ENCODE measurements at regions not wholly inside any gene's neighbourhood (a gene's known extent, or its start where the extent isn't known, plus 50 kb on each side); places are given as distances from the start of the nearest gene placed in this dataset.

- POLR2A ChIA-PET, result no interaction called here
These were observed 251.4 kb upstream of the HABP2 start for GRCh38 chr10:113301342-113301984.

GRCh38 chr10:113302062-113302461 is 250.8 kb upstream of the HABP2 start:
- Mint-ChIP-seq H3K36me3 (no peaks in the 10 kb centered on the region), H3K27me3 (peaks cover 4 to 31% (median 8%) of the 10 kb centered on the region in 5 donors), H3K9me3 (no peaks in the 10 kb centered on the region), H3K4me1 (peaks cover 0 to 7% (median 3%) of the 10 kb centered on the region in 4 donors), H3K4me3 (no peak overlapping the region), H3K27ac (no peak overlapping the region)
- DNase-seq (no peak), ATAC-seq (no peak)
- POLR2A ChIA-PET, result no interaction called here

More at GRCh38 chr10:113301342-113301984, 251.4 kb upstream of the HABP2 start:
- no peak overlapping the region for H3K27ac Mint-ChIP-seq
- peaks cover 4 to 31% (median 8%) of the 10 kb centered on the region in 5 donors for H3K27me3 Mint-ChIP-seq
- DNase-seq, result no peak
- no peak overlapping the region for H3K4me3 Mint-ChIP-seq
- no peak for ATAC-seq
- H3K4me1 Mint-ChIP-seq, result peaks cover 0 to 7% (median 3%) of the 10 kb centered on the region in 4 donors
- no peaks in the 10 kb centered on the region for H3K36me3 Mint-ChIP-seq
- no peaks in the 10 kb centered on the region for H3K9me3 Mint-ChIP-seq

GRCh38 chr10:113303544-113304146 is 249.2 kb upstream of the HABP2 start:
- Mint-ChIP-seq H3K9me3 (no peaks in the 10 kb centered on the region), H3K4me3 (no peak overlapping the region), H3K27me3 (peaks cover 4 to 18% (median 8%) of the 10 kb centered on the region in 5 donors), H3K4me1 (peaks cover 0 to 7% (median 3%) of the 10 kb centered on the region in 4 donors), H3K27ac (no peak overlapping the region), H3K36me3 (no peaks in the 10 kb centered on the region)
- DNase-seq, result no peak
- POLR2A ChIA-PET, result no interaction called here
- ATAC-seq, result no peak

- Mint-ChIP-seq H3K4me1 (peaks cover 0 to 7% (median 0%) of the 10 kb centered on the region in 4 donors), H3K27ac (no peak overlapping the region), H3K4me3 (no peak overlapping the region), H3K27me3 (peaks cover 0 to 7% (median 3%) of the 10 kb centered on the region in 5 donors), H3K36me3 (no peaks in the 10 kb centered on the region), H3K9me3 (no peaks in the 10 kb centered on the region)
- DNase-seq (no peak), ATAC-seq (no peak)
- POLR2A ChIA-PET, result no interaction called here
These were observed 248.1 kb upstream of the HABP2 start for GRCh38 chr10:113304726-113305125.

- H3K4me1 Mint-ChIP-seq, result peaks cover 0 to 6% (median 0%) of the 10 kb centered on the region in 4 donors
- no peaks in the 10 kb centered on the region for H3K9me3 Mint-ChIP-seq
- no peak overlapping the region for H3K4me3 Mint-ChIP-seq
- no peak for DNase-seq
- peaks cover 0 to 3% (median 0%) of the 10 kb centered on the region in 5 donors for H3K27me3 Mint-ChIP-seq
- no peaks in the 10 kb centered on the region for H3K36me3 Mint-ChIP-seq
- POLR2A ChIA-PET, result interaction anchor here (0.6 kb wide), 1 partner anchor 361 kb away, joined by 3 read pairs; no protein-coding TSS in a partner anchor
- H3K27ac Mint-ChIP-seq, result no peak overlapping the region
- no peak for ATAC-seq
These were observed 247.0 kb upstream of the HABP2 start for GRCh38 chr10:113305871-113306270.

GRCh38 chr10:113309791-113310190 is 243.1 kb upstream of the HABP2 start:
- Mint-ChIP-seq H3K9me3 (no peaks in the 10 kb centered on the region), H3K4me1 (peaks cover 0 to 5% (median 0%) of the 10 kb centered on the region in 4 donors), H3K4me3 (peak overlapping the region in 1 of 10 donors; percentile 66), H3K27me3 (peaks cover 0 to 4% (median 0%) of the 10 kb centered on the region in 5 donors), H3K27ac (no peak overlapping the region), H3K36me3 (no peaks in the 10 kb centered on the region)
- POLR2A ChIA-PET, result no interaction called here
- no peak for DNase-seq
- no peak for ATAC-seq

GRCh38 chr10:113310347-113310746 is 242.5 kb upstream of the HABP2 start:
- ATAC-seq (no peak), DNase-seq (no peak)
- Mint-ChIP-seq H3K4me1 (peaks cover 0 to 5% (median 0%) of the 10 kb centered on the region in 4 donors), H3K27me3 (peaks cover 0 to 4% (median 0%) of the 10 kb centered on the region in 5 donors), H3K36me3 (no peaks in the 10 kb centered on the region), H3K4me3 (peak overlapping the region in 1 of 10 donors; percentile 66), H3K9me3 (no peaks in the 10 kb centered on the region), H3K27ac (no peak overlapping the region)
- POLR2A ChIA-PET, result no interaction called here

GRCh38 chr10:113313048-113313602 is 239.7 kb upstream of the HABP2 start:
- no peak overlapping the region for H3K4me3 Mint-ChIP-seq
- peaks cover 0 to 3% (median 0%) of the 10 kb centered on the region in 9 donors for H3K9me3 Mint-ChIP-seq
- peaks cover 0 to 6% (median 0%) of the 10 kb centered on the region in 5 donors for H3K27me3 Mint-ChIP-seq
- H3K27ac Mint-ChIP-seq, result no peak overlapping the region
- no peak for DNase-seq
- peaks cover 0 to 5% (median under 1%) of the 10 kb centered on the region in 4 donors for H3K4me1 Mint-ChIP-seq
- no peak for ATAC-seq
- H3K36me3 Mint-ChIP-seq, result no peaks in the 10 kb centered on the region
- POLR2A ChIA-PET, result no interaction called here

- H3K4me3 Mint-ChIP-seq, result no peak overlapping the region
- ATAC-seq (no peak), DNase-seq (no peak)
- H3K36me3 Mint-ChIP-seq, result no peaks in the 10 kb centered on the region
- H3K27me3 Mint-ChIP-seq, result peaks cover 0 to 8% (median 0%) of the 10 kb centered on the region in 5 donors
- peaks cover 0 to 3% (median 0%) of the 10 kb centered on the region in 9 donors for H3K9me3 Mint-ChIP-seq
- no peak overlapping the region for H3K27ac Mint-ChIP-seq
- POLR2A ChIA-PET, result no interaction called here
- peaks cover 0 to 5% (median under 1%) of the 10 kb centered on the region in 4 donors for H3K4me1 Mint-ChIP-seq
These were observed 239.1 kb upstream of the HABP2 start for GRCh38 chr10:113313722-113314121.

- H3K27ac Mint-ChIP-seq, result no peak overlapping the region
- DNase-seq (no peak), ATAC-seq (no peak)
- peaks cover 0 to 4% (median 0%) of the 10 kb centered on the region in 5 donors for H3K27me3 Mint-ChIP-seq
- H3K9me3 Mint-ChIP-seq, result peaks cover 0 to 3% (median 0%) of the 10 kb centered on the region in 9 donors
- no peak overlapping the region for H3K4me3 Mint-ChIP-seq
- POLR2A ChIA-PET, result no interaction called here
- no peaks in the 10 kb centered on the region for H3K36me3 Mint-ChIP-seq
- H3K4me1 Mint-ChIP-seq, result peaks cover 0 to 15% (median under 1%) of the 10 kb centered on the region in 4 donors
These were observed 236.3 kb upstream of the HABP2 start for GRCh38 chr10:113316506-113316905.

- POLR2A ChIA-PET, result no interaction called here
These were observed 235.4 kb upstream of the HABP2 start for GRCh38 chr10:113317489-113317888.

GRCh38 chr10:113319479-113319878 is 233.4 kb upstream of the HABP2 start:
- POLR2A ChIA-PET, result no interaction called here

More at GRCh38 chr10:113317489-113317888, 235.4 kb upstream of the HABP2 start:
- Mint-ChIP-seq H3K4me3 (no peak overlapping the region), H3K36me3 (no peaks in the 10 kb centered on the region), H3K4me1 (peaks cover 0 to 25% (median under 1%) of the 10 kb centered on the region in 4 donors), H3K27ac (no peak overlapping the region), H3K27me3 (peaks cover 0 to 4% (median 0%) of the 10 kb centered on the region in 5 donors), H3K9me3 (peaks cover 0 to 3% (median 0%) of the 10 kb centered on the region in 9 donors)
- ATAC-seq (no peak), DNase-seq (no peak)

GRCh38 chr10:113320211-113320610 is 232.6 kb upstream of the HABP2 start:
- POLR2A ChIA-PET, result no interaction called here
- Mint-ChIP-seq H3K36me3 (no peaks in the 10 kb centered on the region), H3K27me3 (peaks cover 0 to 7% (median 0%) of the 10 kb centered on the region in 5 donors), H3K4me3 (no peak overlapping the region), H3K4me1 (peaks cover 0 to 30% (median 1%) of the 10 kb centered on the region in 4 donors), H3K9me3 (peaks cover 0 to 3% (median 0%) of the 10 kb centered on the region in 9 donors), H3K27ac (no peak overlapping the region)
- DNase-seq (no peak), ATAC-seq (no peak)

More at GRCh38 chr10:113319479-113319878, 233.4 kb upstream of the HABP2 start:
- Mint-ChIP-seq H3K27ac (no peak overlapping the region), H3K9me3 (peaks cover 0 to 3% (median 0%) of the 10 kb centered on the region in 9 donors), H3K4me3 (no peak overlapping the region), H3K36me3 (no peaks in the 10 kb centered on the region), H3K4me1 (peaks cover 0 to 30% (median 1%) of the 10 kb centered on the region in 4 donors), H3K27me3 (peaks cover 0 to 7% (median 0%) of the 10 kb centered on the region in 5 donors)
- DNase-seq (no peak), ATAC-seq (no peak)

All from naive thymus-derived CD8-positive, alpha-beta T cell (primary cell).